ENCODE measurements at regions not wholly inside any gene's neighbourhood (a gene's known extent, or its start where the extent isn't known, plus 50 kb on each side); places are given as distances from the start of the nearest gene placed in this dataset.

- no peak for TF ChIP-seq ZNF138 (CRISPR knock-in tag; IDR thresholded peaks at IDR 0.05; ENCODE audit: low read depth)
- TF ChIP-seq CTCF (CRISPR knock-in tag; IDR thresholded peaks at IDR 0.05): no peak
- no peak for TF ChIP-seq EP300 (IDR thresholded peaks at IDR 0.05; ENCODE audit: low read depth in 2 of 2, low read length in 2 of 2)
- no peak for TF ChIP-seq EP300 (CRISPR knock-in tag; IDR thresholded peaks at IDR 0.05; ENCODE audit: borderline replicate concordance)
- TF ChIP-seq JUND (CRISPR knock-in tag; IDR thresholded peaks at IDR 0.05): no peak
- TF ChIP-seq, protein P1, sequence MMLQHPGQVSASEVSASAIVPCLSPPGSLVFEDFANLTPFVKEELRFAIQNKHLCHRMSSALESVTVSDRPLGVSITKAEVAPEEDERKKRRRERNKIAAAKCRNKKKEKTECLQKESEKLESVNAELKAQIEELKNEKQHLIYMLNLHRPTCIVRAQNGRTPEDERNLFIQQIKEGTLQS (CRISPR knock-in tag; IDR thresholded peaks at IDR 0.05): no peak
- TF ChIP-seq ZNF549 (CRISPR knock-in tag; IDR thresholded peaks at IDR 0.05): no peak
- no peak for TF ChIP-seq ATF2 (CRISPR knock-in tag; IDR thresholded peaks at IDR 0.05)
Observed at GRCh38 chr2:14285812-14286211, 346.7 kb upstream of the LRATD1 start.

All from HepG2 (cell line).